ENCODE measurements at regions not wholly inside any gene's neighbourhood (a gene's known extent, or its start where the extent isn't known, plus 50 kb on each side); places are given as distances from the start of the nearest gene placed in this dataset.

DNA sequence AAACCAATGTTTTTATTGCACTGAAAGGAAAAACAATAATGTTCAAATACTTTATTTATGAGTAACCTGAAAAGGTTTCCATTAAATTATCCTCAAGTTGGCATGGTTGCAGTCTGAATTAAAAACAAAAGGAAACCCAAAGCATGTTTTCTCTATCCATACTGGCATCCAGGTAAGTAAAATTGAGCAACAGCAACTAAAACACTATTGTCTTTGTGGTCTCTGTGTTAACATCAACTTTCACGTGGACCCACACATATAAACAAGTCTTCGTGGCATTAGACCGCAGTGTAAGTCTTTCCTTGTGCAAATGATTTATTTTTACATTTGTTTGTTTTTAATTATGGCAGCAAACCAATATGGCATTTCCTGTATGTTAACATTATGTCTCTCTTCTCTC lies 757.6 kb downstream of the SEMA5A start:
- Histone ChIP-seq H3K4ac (replicated peaks; ENCODE audit: insufficient read length, low read depth, low read length) (no peak overlapping the region), H3K9ac (replicated peaks in 1 of 4; ENCODE audit: extremely low read depth in 1 of 4, low read depth in 3 of 4, low read length in 3 of 4) (no peak overlapping the region), H4K20me1 (replicated peaks in 1 of 2; ENCODE audit: control insufficient read depth in 1 of 2, insufficient read depth in 2 of 2, low read length in 2 of 2) (no peaks in the 10 kb centered on the region), H3K36me3 (ENCODE audit: control insufficient read depth in 2 of 4, insufficient read depth in 4 of 4, low read length in 3 of 4) (no peaks in the 10 kb centered on the region; a peak in 1 of 8 replicates), H3K18ac (ENCODE audit: extremely low read depth, low read length) (no peak overlapping the region), H2BK5ac (ENCODE audit: low read depth, low read length) (no peak overlapping the region), H3K14ac (ENCODE audit: insufficient read length) (no peak overlapping the region), H2BK15ac (ENCODE audit: low read length) (no peak overlapping the region), H2BK20ac (ENCODE audit: low read length) (no peak overlapping the region), H2BK12ac (ENCODE audit: low read depth, low read length) (no peak overlapping the region), H2AK5ac (ENCODE audit: low read depth, low read length) (no peak overlapping the region), H3K56ac (replicated peaks; ENCODE audit: insufficient read length, low read depth, low read length) (no peak overlapping the region), H3K4me1 (replicated peaks in 1 of 4; ENCODE audit: control insufficient read depth in 3 of 4, insufficient read depth in 4 of 4, low read length in 3 of 4) (no peaks in the 10 kb centered on the region), H4K8ac (ENCODE audit: extremely low read depth, insufficient read depth, low read length) (no peak overlapping the region), H4K5ac (ENCODE audit: insufficient read length, low read depth, low read length) (no peak overlapping the region), H3K4me2 (ENCODE audit: insufficient read depth in 1 of 2, low read depth in 2 of 2, low read length in 2 of 2) (no peak overlapping the region), H4K91ac (replicated peaks; ENCODE audit: insufficient read length, low read length) (no peak overlapping the region), H3K79me2 (ENCODE audit: control insufficient read depth in 1 of 2, insufficient read depth in 2 of 2, low read length in 2 of 2) (no peaks in the 10 kb centered on the region), H3K79me1 (ENCODE audit: low read depth, low read length) (no peaks in the 10 kb centered on the region), H3K9me3 (ENCODE audit: insufficient read depth in 2 of 2, low read depth in 1 of 2, low read length in 1 of 2) (no peaks in the 10 kb centered on the region), H3K27ac (ENCODE audit: low read depth, low read length) (no peak overlapping the region), H3K27me3 (replicated peaks in 1 of 4; ENCODE audit: control insufficient read depth in 3 of 4, extremely low read depth in 1 of 4, insufficient read depth in 3 of 4, low read length in 3 of 4) (no peaks in the 10 kb centered on the region), H3K23ac (ENCODE audit: insufficient read length) (no peak overlapping the region), H2AFZ (ENCODE audit: low read length) (no peak overlapping the region), H3K4me3 (ENCODE audit: extremely low read depth in 1 of 4, insufficient read depth in 2 of 4, low read depth in 3 of 4, low read length in 4 of 4) (no peak overlapping the region), H3K23me2 (ENCODE audit: low read depth, low read length) (no peaks in the 10 kb centered on the region), H2BK120ac (replicated peaks; ENCODE audit: low read depth, low read length) (no peak overlapping the region)
- DNase-seq (ENCODE audit: low read depth in 1 of 2, low spot score in 2 of 2) (no peak), FAIRE-seq (no peak)
- no peak for TF ChIP-seq CEBPB (IDR thresholded peaks at IDR 0.05; ENCODE audit: low read depth, low read length)
- ChIA-PET CTCF (ENCODE audit: partially characterized antibody) (interaction anchor here (1.5 kb wide), 1 partner anchor 10 kb away, joined by 6 read pairs; no protein-coding TSS in a partner anchor), POLR2A (ENCODE audit: partially characterized antibody) (no interaction called here)
- 82% methylated on average over 3 of the region's 3 CpGs; no CpG with 5 or more reads in 1 of the 2 experiments for WGBS, 2 experiments (ENCODE audit: extremely low coverage in 1 of 2, insufficient coverage in 1 of 2, insufficient read length in 1 of 2, insufficient replicate concordance in 2 of 2, low coverage in 1 of 2, low lambda C conversion rate in 2 of 2, missing lambda C conversion rate in 1 of 2)

Measured in H1 (cell line).